K562 (cell line): ENCODE measurements at regions not wholly inside any gene's neighbourhood (a gene's known extent, or its start where the extent isn't known, plus 50 kb on each side); places are given as distances from the start of the nearest gene placed in this dataset.

ENCODE experiments used
- C11orf30 ChIP-seq: fragments of 450-650 bp; IDR thresholded peaks from 2 replicates; pipeline ENCODE4 v1.6.1; 2016; ENCODE audit warnings: low read depth, mild to moderate bottlenecking
- HCFC1 ChIP-seq: IDR thresholded peaks from 2 replicates; pipeline ENCODE4 v1.6.1; 2012; ENCODE audit warnings: low read depth, low read length, improper control_type of control experiment
- HMG20B ChIP-seq: fragments of 250-450 bp; sonication (Bioruptor Pico); IDR thresholded peaks from 2 replicates; pipeline ENCODE4 v1.5.0; 2021; ENCODE audit warnings: mild to moderate bottlenecking
- MCM3 ChIP-seq: fragments of 450-650 bp; IDR thresholded peaks from 2 replicates; pipeline ENCODE4 v1.6.1; 2016
- MCM5 ChIP-seq: fragments of 450-650 bp; IDR thresholded peaks from 2 replicates; pipeline ENCODE4 v1.6.1; 2016; ENCODE audit warnings: low read depth
- MEF2A ChIP-seq: IDR thresholded peaks from 2 replicates; pipeline ENCODE4 v1.6.1; 2011; ENCODE audit warnings: low read depth, mild to moderate bottlenecking, low read length, moderate library complexity; ENCODE audit not compliant: control insufficient read depth
- SREBF2 ChIP-seq: sonication (generic); formaldehyde crosslinking; IDR thresholded peaks from 2 replicates; pipeline ENCODE4 v1.4.0; 2020; ENCODE audit warnings: mild to moderate bottlenecking, missing genetic modification reagents
- TCFL5 ChIP-seq: fragments of 250-450 bp; sonication (Bioruptor Pico); conservative IDR thresholded peaks from 2 replicates; pipeline ENCODE4 v1.6.1; 2021; ENCODE audit warnings: mild to moderate bottlenecking, moderate library complexity, matching md5 sums
- YBX1 ChIP-seq: fragments of 450-650 bp; IDR thresholded peaks from 2 replicates; pipeline ENCODE4 v1.7.1; 2016; ENCODE audit warnings: mild to moderate bottlenecking
- ZNF57 ChIP-seq: fragments of 450-650 bp; formaldehyde crosslinking; IDR thresholded peaks from 2 replicates; pipeline ENCODE4 v1.4.0; 2020; ENCODE audit warnings: mild to moderate bottlenecking, moderate library complexity
- TF ChIP-seq, protein P1 (sequence below): fragments of 450-650 bp; IDR thresholded peaks from 2 replicates; pipeline ENCODE4 v1.6.1; 2016; ENCODE audit warnings: low read depth

DNA sequence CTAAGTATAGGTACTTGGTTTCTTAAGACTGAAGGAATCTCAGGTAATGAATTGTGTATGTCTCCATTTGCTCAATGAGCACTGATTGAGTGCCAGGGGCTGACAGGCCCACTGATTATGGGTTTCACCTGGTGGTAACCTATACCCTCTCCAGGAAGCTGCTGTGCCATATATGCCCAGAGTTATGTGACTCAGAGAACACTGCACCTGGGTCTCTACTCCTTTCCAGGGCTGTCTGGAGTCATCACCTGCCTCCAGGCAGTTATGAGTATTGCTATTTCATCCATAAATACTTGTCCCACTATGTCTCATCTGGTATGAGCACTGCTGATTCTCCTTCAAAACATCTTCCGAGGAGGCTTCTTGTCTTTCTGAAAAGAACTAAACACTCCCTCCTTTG, 692.9 kb downstream of the BCL11B start (continued):
- TF ChIP-seq, protein P1, sequence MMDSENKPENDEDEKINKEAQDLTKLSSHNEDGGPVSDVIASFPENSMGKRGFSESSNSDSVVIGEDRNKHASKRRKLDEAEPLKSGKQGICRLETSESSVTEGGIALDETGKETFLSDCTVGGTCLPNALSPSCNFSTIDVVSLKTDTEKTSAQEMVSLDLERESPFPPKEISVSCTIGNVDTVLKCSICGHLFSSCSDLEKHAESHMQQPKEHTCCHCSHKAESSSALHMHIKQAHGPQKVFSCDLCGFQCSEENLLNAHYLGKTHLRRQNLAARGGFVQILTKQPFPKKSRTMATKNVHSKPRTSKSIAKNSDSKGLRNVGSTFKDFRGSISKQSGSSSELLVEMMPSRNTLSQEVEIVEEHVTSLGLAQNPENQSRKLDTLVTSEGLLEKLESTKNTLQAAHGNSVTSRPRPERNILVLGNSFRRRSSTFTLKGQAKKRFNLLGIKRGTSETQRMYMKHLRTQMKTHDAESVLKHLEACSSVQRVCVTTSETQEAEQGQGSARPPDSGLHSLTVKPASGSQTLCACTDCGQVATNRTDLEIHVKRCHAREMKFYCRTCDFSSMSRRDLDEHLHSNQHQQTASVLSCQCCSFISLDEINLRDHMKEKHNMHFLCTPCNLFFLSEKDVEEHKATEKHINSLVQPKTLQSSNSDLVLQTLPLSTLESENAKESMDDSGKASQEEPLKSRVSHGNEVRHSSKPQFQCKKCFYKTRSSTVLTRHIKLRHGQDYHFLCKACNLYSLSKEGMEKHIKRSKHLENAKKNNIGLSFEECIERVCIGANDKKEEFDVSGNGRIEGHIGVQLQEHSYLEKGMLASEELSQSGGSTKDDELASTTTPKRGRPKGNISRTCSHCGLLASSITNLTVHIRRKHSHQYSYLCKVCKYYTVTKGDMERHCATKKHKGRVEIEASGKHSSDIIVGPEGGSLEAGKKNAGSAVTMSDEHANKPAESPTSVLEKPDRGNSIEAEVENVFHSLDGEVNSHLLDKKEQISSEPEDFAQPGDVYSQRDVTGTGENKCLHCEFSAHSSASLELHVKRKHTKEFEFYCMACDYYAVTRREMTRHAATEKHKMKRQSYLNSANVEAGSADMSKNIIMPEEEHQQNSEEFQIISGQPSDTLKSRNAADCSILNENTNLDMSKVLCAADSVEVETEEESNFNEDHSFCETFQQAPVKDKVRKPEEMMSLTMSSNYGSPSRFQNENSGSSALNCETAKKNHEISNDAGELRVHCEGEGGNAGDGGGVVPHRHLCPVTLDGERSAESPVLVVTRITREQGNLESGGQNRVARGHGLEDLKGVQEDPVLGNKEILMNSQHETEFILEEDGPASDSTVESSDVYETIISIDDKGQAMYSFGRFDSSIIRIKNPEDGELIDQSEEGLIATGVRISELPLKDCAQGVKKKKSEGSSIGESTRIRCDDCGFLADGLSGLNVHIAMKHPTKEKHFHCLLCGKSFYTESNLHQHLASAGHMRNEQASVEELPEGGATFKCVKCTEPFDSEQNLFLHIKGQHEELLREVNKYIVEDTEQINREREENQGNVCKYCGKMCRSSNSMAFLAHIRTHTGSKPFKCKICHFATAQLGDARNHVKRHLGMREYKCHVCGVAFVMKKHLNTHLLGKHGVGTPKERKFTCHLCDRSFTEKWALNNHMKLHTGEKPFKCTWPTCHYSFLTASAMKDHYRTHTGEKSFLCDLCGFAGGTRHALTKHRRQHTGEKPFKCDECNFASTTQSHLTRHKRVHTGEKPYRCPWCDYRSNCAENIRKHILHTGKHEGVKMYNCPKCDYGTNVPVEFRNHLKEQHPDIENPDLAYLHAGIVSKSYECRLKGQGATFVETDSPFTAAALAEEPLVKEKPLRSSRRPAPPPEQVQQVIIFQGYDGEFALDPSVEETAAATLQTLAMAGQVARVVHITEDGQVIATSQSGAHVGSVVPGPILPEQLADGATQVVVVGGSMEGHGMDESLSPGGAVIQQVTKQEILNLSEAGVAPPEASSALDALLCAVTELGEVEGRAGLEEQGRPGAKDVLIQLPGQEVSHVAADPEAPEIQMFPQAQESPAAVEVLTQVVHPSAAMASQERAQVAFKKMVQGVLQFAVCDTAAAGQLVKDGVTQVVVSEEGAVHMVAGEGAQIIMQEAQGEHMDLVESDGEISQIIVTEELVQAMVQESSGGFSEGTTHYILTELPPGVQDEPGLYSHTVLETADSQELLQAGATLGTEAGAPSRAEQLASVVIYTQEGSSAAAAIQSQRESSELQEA: no peak
- TF ChIP-seq C11orf30 (no peak), MEF2A (no peak), HCFC1 (no peak), ZNF57 (CRISPR knock-in tag) (no peak), MCM5 (no peak), HMG20B (CRISPR knock-in tag) (no peak), TCFL5 (no peak), SREBF2 (CRISPR knock-in tag) (no peak), YBX1 (no peak), MCM3 (no peak)
